H1 (cell line): ENCODE measurements at regions not wholly inside any gene's neighbourhood (a gene's known extent, or its start where the extent isn't known, plus 50 kb on each side); places are given as distances from the start of the nearest gene placed in this dataset.

Experiments
- CTCF ChIA-PET: fragments of 300-600 bp; sonication (Branson Sonifier 250); formaldehyde crosslinking; loops from one replicate; lab custom pipeline; 2021; ENCODE audit not compliant: partially characterized antibody; lab: Charles Lee
- POLR2A ChIA-PET: fragments of 300-600 bp; sonication (Branson Sonifier 250); formaldehyde crosslinking; loops from one replicate; lab custom pipeline; 2021; ENCODE audit warnings: inconsistent platforms; ENCODE audit not compliant: partially characterized antibody; lab: Charles Lee
- DNase-seq, 2 experiments: peaks; one replicate each; pipeline versions ENCODE4 v3.0.0 to v3.0.0-alpha.2; 2010 to 2022; ENCODE audit warnings: low spot score in 2 of 2, low read depth in 1 of 2, mixed read lengths in 1 of 2
- FAIRE-seq: peaks from 2 replicates; lab custom pipeline; 2011; peaks lifted over from hg19 to GRCh38; lab: Jason Lieb, UNC
- H2AFZ ChIP-seq: 2 replicates; pipeline ENCODE4 v1.8.1; 2012; ENCODE audit warnings: low read length, inconsistent platforms
- H2AK5ac ChIP-seq: 2 replicates; pipeline ENCODE4 v1.6.1; 2013; ENCODE audit warnings: low read depth, low read length
- H2BK120ac ChIP-seq: replicated peaks from 2 replicates; pipeline ENCODE3; 2013; ENCODE audit warnings: low read depth, low read length, inconsistent platforms
- H2BK12ac ChIP-seq: 2 replicates; pipeline ENCODE4 v1.6.1; 2013; ENCODE audit warnings: low read depth, low read length
- H2BK15ac ChIP-seq: 2 replicates; pipeline ENCODE4 v1.6.1; 2013; ENCODE audit warnings: low read length
- H2BK20ac ChIP-seq: 2 replicates; pipeline ENCODE4 v1.6.1; 2013; ENCODE audit warnings: low read length
- H2BK5ac ChIP-seq: 2 replicates; pipeline ENCODE4 v1.6.1; 2013; ENCODE audit warnings: low read depth, low read length
- H3K14ac ChIP-seq: 2 replicates; pipeline ENCODE4 v1.6.1; 2013; ENCODE audit warnings: inconsistent platforms; ENCODE audit not compliant: insufficient read length
- H3K18ac ChIP-seq: 2 replicates; pipeline ENCODE4 v1.6.1; 2013; ENCODE audit warnings: low read length; ENCODE audit errors: extremely low read depth
- H3K23ac ChIP-seq: 2 replicates; pipeline ENCODE4 v1.6.1; 2013; ENCODE audit warnings: inconsistent platforms; ENCODE audit not compliant: insufficient read length
- H3K23me2 ChIP-seq: 2 replicates; pipeline ENCODE4 v1.6.1; 2013; ENCODE audit warnings: low read depth, low read length
- H3K27ac ChIP-seq: 2 replicates; pipeline ENCODE4 v1.6.1; 2011; ENCODE audit warnings: low read depth, low read length, inconsistent platforms
- H3K27me3 ChIP-seq, 4 experiments: replicated peaks in 1 of 4; 1 replicate in 1 of 4; 2 replicates in 3 of 4; pipeline versions ENCODE4 v1.6.1 to v1.8.1; 2011 to 2013; ENCODE audit warnings: low read length in 3 of 4, mild to moderate bottlenecking in 3 of 4, inconsistent platforms in 2 of 4, mixed read lengths in 2 of 4, moderate library complexity in 1 of 4; ENCODE audit not compliant: control insufficient read depth in 3 of 4, insufficient read depth in 3 of 4; ENCODE audit errors: extremely low read depth in 1 of 4
- H3K36me3 ChIP-seq, 4 experiments: 2 replicates each; pipeline versions ENCODE4 v1.6.1 to v1.8.1; 2011 to 2013; ENCODE audit warnings: mild to moderate bottlenecking in 4 of 4, low read length in 3 of 4, moderate library complexity in 2 of 4, control low read depth in 1 of 4, inconsistent platforms in 1 of 4; ENCODE audit not compliant: insufficient read depth in 4 of 4, control insufficient read depth in 2 of 4
- H3K4ac ChIP-seq: replicated peaks from 2 replicates; pipeline ENCODE3; 2013; ENCODE audit warnings: low read length, low read depth, mixed read lengths, inconsistent platforms; ENCODE audit not compliant: insufficient read length
- H3K4me1 ChIP-seq, 4 experiments: replicated peaks in 1 of 4; 1 replicate in 1 of 4; 2 replicates in 3 of 4; pipeline versions ENCODE4 v1.6.1 to v1.8.1; 2011 to 2013; ENCODE audit warnings: low read length in 3 of 4, inconsistent platforms in 2 of 4, mixed read lengths in 1 of 4; ENCODE audit not compliant: insufficient read depth in 4 of 4, control insufficient read depth in 3 of 4
- H3K4me2 ChIP-seq, 2 experiments: 2 replicates each; pipeline versions ENCODE4 v1.6.1 to v1.8.1; 2011 to 2013; ENCODE audit warnings: low read depth in 2 of 2, low read length in 2 of 2, control low read depth in 1 of 2, inconsistent platforms in 1 of 2, mild to moderate bottlenecking in 1 of 2; ENCODE audit not compliant: insufficient read depth in 1 of 2
- H3K4me3 ChIP-seq, 4 experiments: fragments of 200-600, 300-600 bp in 1 of 4; sonication (generic), shearing (Covaris generic), sonication (Bioruptor Twin) in 1 of 4; 2 replicates each; pipeline versions ENCODE4 v1.5.1 to v1.8.1; 2011 to 2016; ENCODE audit warnings: low read length in 4 of 4, low read depth in 3 of 4, control low read depth in 2 of 4, inconsistent platforms in 2 of 4, mild to moderate bottlenecking in 2 of 4, mixed read lengths in 1 of 4, moderate library complexity in 1 of 4; ENCODE audit not compliant: insufficient read depth in 2 of 4; ENCODE audit errors: extremely low read depth in 1 of 4
- H3K56ac ChIP-seq: replicated peaks from 2 replicates; pipeline ENCODE3; 2013; ENCODE audit warnings: low read depth, mild to moderate bottlenecking, mixed read lengths, low read length, inconsistent platforms; ENCODE audit not compliant: insufficient read length
- H3K79me1 ChIP-seq: 2 replicates; pipeline ENCODE4 v1.6.1; 2013; ENCODE audit warnings: low read depth, low read length, control low read depth
- H3K79me2 ChIP-seq, 2 experiments: 2 replicates each; pipeline versions ENCODE4 v1.6.1 to v1.8.1; 2012 to 2013; ENCODE audit warnings: low read length in 2 of 2, mild to moderate bottlenecking in 2 of 2, inconsistent platforms in 1 of 2; ENCODE audit not compliant: insufficient read depth in 2 of 2, control insufficient read depth in 1 of 2
- H3K9ac ChIP-seq, 4 experiments: replicated peaks in 1 of 4; 1 replicate in 1 of 4; 2 replicates in 3 of 4; pipeline versions ENCODE4 v1.6.1 to v1.8.1; 2011 to 2013; ENCODE audit warnings: low read depth in 3 of 4, low read length in 3 of 4, control low read depth in 2 of 4, mild to moderate bottlenecking in 2 of 4, moderate library complexity in 2 of 4, inconsistent platforms in 1 of 4; ENCODE audit errors: extremely low read depth in 1 of 4
- H3K9me3 ChIP-seq, 2 experiments: 2 replicates each; pipeline versions ENCODE4 v1.6.1 to v1.8.1; 2012 to 2013; ENCODE audit warnings: mild to moderate bottlenecking in 2 of 2, moderate library complexity in 2 of 2, control low read depth in 1 of 2, inconsistent platforms in 1 of 2, low read depth in 1 of 2, low read length in 1 of 2, mixed read lengths in 1 of 2; ENCODE audit not compliant: insufficient read depth in 2 of 2
- H4K20me1 ChIP-seq, 2 experiments: replicated peaks in 1 of 2; 2 replicates each; pipeline versions ENCODE3 to v1.8.1; 2011 to 2013; ENCODE audit warnings: inconsistent platforms in 2 of 2, low read length in 2 of 2, mild to moderate bottlenecking in 1 of 2; ENCODE audit not compliant: insufficient read depth in 2 of 2, control insufficient read depth in 1 of 2
- H4K5ac ChIP-seq: 2 replicates; pipeline ENCODE4 v1.6.1; 2013; ENCODE audit warnings: low read length, low read depth, mixed read lengths, inconsistent platforms; ENCODE audit not compliant: insufficient read length
- H4K8ac ChIP-seq: 2 replicates; pipeline ENCODE4 v1.8.0; 2013; ENCODE audit warnings: mild to moderate bottlenecking, moderate library complexity, low read length, inconsistent platforms; ENCODE audit not compliant: insufficient read depth; ENCODE audit errors: extremely low read depth
- H4K91ac ChIP-seq: replicated peaks from 2 replicates; pipeline ENCODE3; 2013; ENCODE audit warnings: low read length, mixed read lengths, inconsistent platforms; ENCODE audit not compliant: insufficient read length
- CBX8 ChIP-seq: fragments of 300-800, 300-1000 bp; sonication (generic); IDR thresholded peaks from 2 replicates; pipeline ENCODE4 v1.7.1; 2016; ENCODE audit warnings: low read depth, low read length, borderline replicate concordance
- EGR1 ChIP-seq: IDR thresholded peaks from 2 replicates; pipeline ENCODE4 v1.6.1; 2011; ENCODE audit warnings: low read depth, low read length, borderline replicate concordance
- EP300 ChIP-seq, 2 experiments: IDR thresholded peaks; 1 replicate in 1 of 2; 2 replicates in 1 of 2; pipeline ENCODE4 v1.6.1; 2011 to 2012; ENCODE audit warnings: low read depth in 2 of 2, low read length in 2 of 2, mild to moderate bottlenecking in 2 of 2, borderline replicate concordance in 1 of 2, inconsistent platforms in 1 of 2, moderate library complexity in 1 of 2
- GTF2F1 ChIP-seq: IDR thresholded peaks from 2 replicates; pipeline ENCODE4 v1.6.1; 2012; ENCODE audit warnings: low read depth, low read length, improper control_type of control experiment, borderline replicate concordance
- HDAC2 ChIP-seq, 2 experiments: fragments of 300-600 bp in 1 of 2; sonication (generic) in 1 of 2; IDR thresholded peaks; 2 replicates each; pipeline ENCODE4 v1.6.1; 2011 to 2012; ENCODE audit warnings: low read depth in 2 of 2, low read length in 2 of 2, mild to moderate bottlenecking in 2 of 2, moderate library complexity in 2 of 2, borderline replicate concordance in 1 of 2, inconsistent platforms in 1 of 2
- KDM5A ChIP-seq: fragments of 200-600 bp; IDR thresholded peaks from 2 replicates; pipeline ENCODE4 v1.7.1; 2012; ENCODE audit warnings: mild to moderate bottlenecking, low read length, inconsistent platforms, mixed read lengths
- NRF1 ChIP-seq: IDR thresholded peaks from 2 replicates; pipeline ENCODE4 v1.6.1; 2011; ENCODE audit warnings: mild to moderate bottlenecking, low read depth, low read length, improper control_type of control experiment
- PHF8 ChIP-seq: fragments of 200-600 bp; sonication (generic); conservative IDR thresholded peaks from 2 replicates; pipeline ENCODE4 v1.7.1; 2012; ENCODE audit warnings: low read depth, mild to moderate bottlenecking, inconsistent platforms, low read length, moderate library complexity
- RAD21 ChIP-seq, 2 experiments: IDR thresholded peaks in 1 of 2; conservative IDR thresholded peaks in 1 of 2; 2 replicates each; pipeline ENCODE4 v1.6.1; 2011; ENCODE audit warnings: low read depth in 2 of 2, low read length in 2 of 2, improper control_type of control experiment in 1 of 2, inconsistent platforms in 1 of 2, mild to moderate bottlenecking in 1 of 2, moderate library complexity in 1 of 2
- RBBP5 ChIP-seq: IDR thresholded peaks from 2 replicates; pipeline ENCODE4 v1.7.1; 2012; ENCODE audit warnings: low read depth, mild to moderate bottlenecking, inconsistent platforms, low read length, moderate library complexity, borderline replicate concordance
- SIRT6 ChIP-seq: IDR thresholded peaks from one replicate; pipeline ENCODE4 v1.7.1; 2012; ENCODE audit warnings: low read length, inconsistent platforms
- SP2 ChIP-seq: IDR thresholded peaks from 2 replicates; pipeline ENCODE4 v1.6.1; 2012; ENCODE audit warnings: mild to moderate bottlenecking, low read length, inconsistent platforms
- TBP ChIP-seq: IDR thresholded peaks from 2 replicates; pipeline ENCODE4 v1.6.1; 2011; ENCODE audit warnings: low read depth, low read length, improper control_type of control experiment
- TEAD4 ChIP-seq: IDR thresholded peaks from 2 replicates; pipeline ENCODE4 v1.6.1; 2012; ENCODE audit warnings: low read depth, low read length, inconsistent platforms, mixed read lengths
- YY1 ChIP-seq: IDR thresholded peaks from 2 replicates; pipeline ENCODE4 v1.6.1; 2011; ENCODE audit warnings: low read depth, mild to moderate bottlenecking, low read length
- WGBS, 2 experiments: shearing (Covaris generic) in 1 of 2; methylation state at CpG; one replicate each; pipeline versions ENCODE4 v1.1.6 to v1.1.7; 2013 to 2015; ENCODE audit warnings: low lambda C conversion rate in 2 of 2, mixed read lengths in 2 of 2, inconsistent platforms in 1 of 2, low coverage in 1 of 2, missing lambda C conversion rate in 1 of 2; ENCODE audit not compliant: insufficient replicate concordance in 2 of 2, insufficient coverage in 1 of 2, insufficient read length in 1 of 2; ENCODE audit errors: extremely low coverage in 1 of 2, missing lambda C conversion rate in 1 of 2; 5-methylcytosine and 5-hydroxymethylcytosine counted together

- H3K9ac ChIP-seq = no peak overlapping the region
- H3K27ac ChIP-seq = no peak overlapping the region
- no peaks in the 10 kb centered on the region for H3K27me3 ChIP-seq
- no peaks in the 10 kb centered on the region for H3K9me3 ChIP-seq
- H3K4me1 ChIP-seq = no peaks in the 10 kb centered on the region
- H3K4me3 ChIP-seq = no peak overlapping the region
- H2AK5ac ChIP-seq = no peak overlapping the region
- H3K4me2 ChIP-seq = no peak overlapping the region
- no peak overlapping the region for H3K14ac ChIP-seq
- no peaks in the 10 kb centered on the region for H3K36me3 ChIP-seq
- H4K20me1 ChIP-seq = no peaks in the 10 kb centered on the region
- FAIRE-seq (no peak), DNase-seq (no peak)
- POLR2A ChIA-PET = no interaction called here
- H2BK20ac ChIP-seq = no peak overlapping the region
- H2BK12ac ChIP-seq = no peak overlapping the region
- WGBS, 2 experiments = 86% methylated on average over 2 of the region's 2 CpGs; no CpG with 5 or more reads in 1 of the 2 experiments
- H2BK120ac ChIP-seq = no peak overlapping the region
- no peaks in the 10 kb centered on the region for H3K23me2 ChIP-seq
- no peak overlapping the region for H3K4ac ChIP-seq
- no peak overlapping the region for H2AFZ ChIP-seq
- no peak overlapping the region for H2BK15ac ChIP-seq
- no peak overlapping the region for H3K18ac ChIP-seq
- H4K91ac ChIP-seq = no peak overlapping the region
- H4K5ac ChIP-seq = no peak overlapping the region
- H3K79me1 ChIP-seq = no peaks in the 10 kb centered on the region
- H4K8ac ChIP-seq = no peak overlapping the region
- no peak overlapping the region for H2BK5ac ChIP-seq
- H3K23ac ChIP-seq = no peak overlapping the region
- CTCF ChIA-PET = interaction anchor here (1.0 to 1.4 kb wide), 2 partner anchors 10 to 11 kb away, joined by 3 read pairs; no protein-coding TSS in a partner anchor
- no peaks in the 10 kb centered on the region for H3K79me2 ChIP-seq
- no peak overlapping the region for H3K56ac ChIP-seq
- TF ChIP-seq GTF2F1 (no peak), RAD21 (IDR thresholded peaks at IDR 0.05 in 1 of 2, conservative IDR thresholded peaks at IDR 0.05 in 1 of 2; ENCODE audit: low read depth in 2 of 2, low read length in 2 of 2) (no peak), SP2 (no peak), PHF8 (no peak), TEAD4 (no peak), KDM5A (no peak), EP300 (IDR thresholded peaks at IDR 0.05; ENCODE audit: borderline replicate concordance in 1 of 2, low read depth in 2 of 2, low read length in 2 of 2) (no peak), RBBP5 (no peak), NRF1 (no peak), CBX8 (no peak), YY1 (no peak), EGR1 (no peak), SIRT6 (no peak), TBP (no peak), HDAC2 (IDR thresholded peaks at IDR 0.05; ENCODE audit: borderline replicate concordance in 1 of 2, low read depth in 2 of 2, low read length in 2 of 2) (no peak)
Measured at GRCh38 chr5:92337772-92338234, 954.7 kb upstream of the ARRDC3 start.
